ENCODE measurements at regions not wholly inside any gene's neighbourhood (a gene's known extent, or its start where the extent isn't known, plus 50 kb on each side); places are given as distances from the start of the nearest gene placed in this dataset.

DNA sequence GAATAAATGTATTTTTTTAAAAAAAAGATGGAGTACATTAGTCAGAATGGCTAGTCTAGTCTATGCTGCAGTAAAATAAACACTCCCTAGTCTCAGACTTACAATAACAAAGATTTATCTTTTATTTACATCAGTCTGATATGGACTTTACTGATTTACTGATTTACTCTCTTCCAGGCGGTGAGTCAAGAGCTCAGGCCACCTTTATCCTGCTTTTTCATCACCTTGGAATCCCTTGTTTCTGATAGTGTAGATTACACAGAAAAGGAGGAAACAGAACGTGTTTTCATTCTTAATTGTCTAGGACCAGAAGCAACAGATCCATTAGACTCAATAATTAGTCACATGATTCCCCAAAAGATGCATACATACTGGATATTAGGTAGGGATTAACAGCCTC lies 290.1 kb upstream of the TRPC7 start:
- POLR2A ChIA-PET = no interaction called here
- TF ChIP-seq, protein P1, sequence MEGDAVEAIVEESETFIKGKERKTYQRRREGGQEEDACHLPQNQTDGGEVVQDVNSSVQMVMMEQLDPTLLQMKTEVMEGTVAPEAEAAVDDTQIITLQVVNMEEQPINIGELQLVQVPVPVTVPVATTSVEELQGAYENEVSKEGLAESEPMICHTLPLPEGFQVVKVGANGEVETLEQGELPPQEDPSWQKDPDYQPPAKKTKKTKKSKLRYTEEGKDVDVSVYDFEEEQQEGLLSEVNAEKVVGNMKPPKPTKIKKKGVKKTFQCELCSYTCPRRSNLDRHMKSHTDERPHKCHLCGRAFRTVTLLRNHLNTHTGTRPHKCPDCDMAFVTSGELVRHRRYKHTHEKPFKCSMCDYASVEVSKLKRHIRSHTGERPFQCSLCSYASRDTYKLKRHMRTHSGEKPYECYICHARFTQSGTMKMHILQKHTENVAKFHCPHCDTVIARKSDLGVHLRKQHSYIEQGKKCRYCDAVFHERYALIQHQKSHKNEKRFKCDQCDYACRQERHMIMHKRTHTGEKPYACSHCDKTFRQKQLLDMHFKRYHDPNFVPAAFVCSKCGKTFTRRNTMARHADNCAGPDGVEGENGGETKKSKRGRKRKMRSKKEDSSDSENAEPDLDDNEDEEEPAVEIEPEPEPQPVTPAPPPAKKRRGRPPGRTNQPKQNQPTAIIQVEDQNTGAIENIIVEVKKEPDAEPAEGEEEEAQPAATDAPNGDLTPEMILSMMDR (IDR thresholded peaks at IDR 0.05) = no peak

DNA sequence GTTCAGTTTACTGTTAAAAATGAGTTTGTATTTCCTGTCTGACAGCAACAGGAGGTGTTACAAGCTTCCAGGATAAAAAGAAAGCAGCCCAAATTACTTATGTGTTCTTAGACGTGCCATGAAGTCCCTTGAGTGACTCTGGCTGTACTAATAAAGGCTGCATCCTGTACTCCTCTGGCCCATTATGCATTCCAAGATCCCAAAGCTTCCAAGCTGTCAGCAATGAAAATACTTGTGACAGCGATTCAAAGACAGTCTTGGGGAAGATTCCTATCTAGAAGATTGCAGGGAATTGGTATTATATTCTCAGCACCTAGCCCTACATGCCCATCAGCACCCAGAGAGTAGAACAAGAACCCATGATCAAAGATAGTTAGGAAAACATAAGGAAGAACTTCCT lies 281.6 kb upstream of the TRPC7 start:
- ATAC-seq (no peak), DNase-seq (no peak)
- no peak overlapping the region for H3K27ac Mint-ChIP-seq
- H3K4me3 Mint-ChIP-seq = no peak overlapping the region
- no peaks in the 10 kb centered on the region for H3K36me3 Mint-ChIP-seq (ENCODE audit: low read depth)
- no peaks in the 10 kb centered on the region for H3K27me3 Mint-ChIP-seq
- H3K4me1 Mint-ChIP-seq (ENCODE audit: low read depth) = no peaks in the 10 kb centered on the region
- no peaks in the 10 kb centered on the region for H3K9me3 Mint-ChIP-seq
- POLR2A ChIA-PET = no interaction called here
- intact Hi-C loops (cut with micrococcal nuclease) = no loop called here
- TF ChIP-seq, protein P1 (IDR thresholded peaks at IDR 0.05) = no peak
- CTCF ChIA-PET = no interaction called here

More for the DNA sequence above, 290.1 kb upstream of the TRPC7 start:
- Mint-ChIP-seq H3K4me3 (no peak overlapping the region), H3K4me1 (ENCODE audit: low read depth) (no peaks in the 10 kb centered on the region), H3K36me3 (ENCODE audit: low read depth) (no peaks in the 10 kb centered on the region), H3K27ac (no peak overlapping the region), H3K9me3 (no peaks in the 10 kb centered on the region), H3K27me3 (peaks cover 3% of the 10 kb centered on the region)
- no peak for ATAC-seq
- no peak for DNase-seq
- CTCF ChIA-PET = no interaction called here
- intact Hi-C loops (cut with micrococcal nuclease) = no loop called here

DNA sequence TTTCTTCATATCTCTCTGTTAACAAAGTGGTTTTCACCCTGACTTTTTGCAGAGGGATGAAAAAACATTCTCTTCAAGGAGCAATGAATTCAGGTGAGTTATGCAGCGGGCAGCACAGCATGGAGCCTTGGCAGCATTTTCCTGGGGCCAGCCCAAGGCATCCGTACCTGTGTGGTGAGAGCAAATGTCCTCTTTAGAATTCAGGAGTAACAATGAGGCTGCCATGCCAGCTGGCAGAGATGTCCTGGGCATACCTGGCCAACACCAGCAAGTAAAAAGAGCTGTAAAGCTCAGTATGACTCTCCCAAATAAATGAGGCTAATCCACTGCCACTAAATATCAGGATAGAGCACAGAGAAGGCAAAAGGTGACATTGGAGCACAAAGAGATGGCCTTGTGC lies 277.6 kb upstream of the TRPC7 start:
- DNase-seq (no peak), ATAC-seq (no peak)
- no peaks in the 10 kb centered on the region for H3K36me3 Mint-ChIP-seq (ENCODE audit: low read depth)
- no peaks in the 10 kb centered on the region for H3K9me3 Mint-ChIP-seq
- no peaks in the 10 kb centered on the region for H3K27me3 Mint-ChIP-seq
- ChIA-PET CTCF (no interaction called here), POLR2A (no interaction called here)
- H3K4me1 Mint-ChIP-seq (ENCODE audit: low read depth) = no peaks in the 10 kb centered on the region
- intact Hi-C loops (cut with micrococcal nuclease) = no loop called here
- H3K27ac Mint-ChIP-seq = no peak overlapping the region
- TF ChIP-seq, protein P1 (IDR thresholded peaks at IDR 0.05) = no peak
- H3K4me3 Mint-ChIP-seq = no peak overlapping the region

DNA sequence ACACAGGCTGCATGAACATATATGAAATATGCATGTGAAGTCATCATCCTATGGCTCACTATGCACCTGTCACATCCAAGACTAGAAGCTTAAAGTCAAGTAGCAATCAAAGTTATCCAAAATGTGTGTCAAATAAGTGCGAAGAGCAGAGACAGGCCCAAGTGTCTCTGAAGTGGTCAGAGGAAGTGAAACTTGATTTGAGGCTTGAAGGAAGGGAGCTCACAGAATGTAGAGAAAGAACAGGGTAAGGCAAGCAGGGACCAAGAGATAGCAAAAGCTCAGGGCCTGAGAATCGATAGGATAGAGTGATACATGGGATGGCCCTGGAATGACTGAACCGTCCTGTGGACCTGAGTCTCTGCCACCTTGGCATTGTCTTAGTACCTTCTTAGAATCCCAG lies 274.3 kb upstream of the TRPC7 start:
- no peaks in the 10 kb centered on the region for H3K9me3 Mint-ChIP-seq

DNA sequence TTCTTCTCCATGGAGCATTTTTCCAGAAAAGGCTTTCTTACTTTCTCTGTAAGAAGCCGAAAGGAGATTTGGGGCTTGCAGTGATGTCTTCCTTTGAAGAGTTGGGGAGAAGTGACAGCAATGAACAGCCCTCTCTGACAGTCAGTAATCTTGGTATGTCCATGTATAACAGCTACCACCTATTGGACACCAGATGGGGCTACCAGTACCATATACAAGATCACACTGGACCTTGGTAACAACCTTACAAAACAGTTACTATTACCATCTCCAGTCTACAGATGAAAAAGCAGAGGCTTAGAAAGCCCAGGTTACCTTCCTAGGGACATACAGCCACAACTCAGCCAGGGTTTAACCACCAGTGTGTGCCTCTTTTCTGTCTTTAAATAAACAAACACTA lies 272.7 kb upstream of the TRPC7 start:
- DNase-seq = no peak
- Mint-ChIP-seq H3K36me3 (ENCODE audit: low read depth) (no peaks in the 10 kb centered on the region), H3K27me3 (no peaks in the 10 kb centered on the region), H3K9me3 (no peaks in the 10 kb centered on the region), H3K4me3 (no peak overlapping the region), H3K27ac (no peak overlapping the region), H3K4me1 (ENCODE audit: low read depth) (no peaks in the 10 kb centered on the region)
- TF ChIP-seq, protein P1 (IDR thresholded peaks at IDR 0.05) = no peak
- intact Hi-C loops (cut with micrococcal nuclease) = no loop called here
- ChIA-PET CTCF (interaction anchor here (0.8 kb wide), 1 partner anchor 133 kb away, joined by 3 read pairs; no protein-coding TSS in a partner anchor), POLR2A (no interaction called here)
- ATAC-seq = no peak

More for the DNA sequence above, 274.3 kb upstream of the TRPC7 start:
- POLR2A ChIA-PET = no interaction called here
- Mint-ChIP-seq H3K4me1 (ENCODE audit: low read depth) (no peaks in the 10 kb centered on the region), H3K4me3 (no peak overlapping the region), H3K27ac (no peak overlapping the region), H3K27me3 (no peaks in the 10 kb centered on the region), H3K36me3 (ENCODE audit: low read depth) (no peaks in the 10 kb centered on the region)
- CTCF ChIA-PET = no interaction called here
- ATAC-seq (no peak), DNase-seq (no peak)
- intact Hi-C loops (cut with micrococcal nuclease) = no loop called here
- TF ChIP-seq, protein P1 (IDR thresholded peaks at IDR 0.05) = no peak
